Activated CD4-positive, CD25-positive, alpha-beta regulatory T cell (primary cell): ENCODE measurements at regions not wholly inside any gene's neighbourhood (a gene's known extent, or its start where the extent isn't known, plus 50 kb on each side); places are given as distances from the start of the nearest gene placed in this dataset.
"Not testable (repeated sequence)": the region's sequence is repeated elsewhere in the genome, so short reads cannot be mapped to it uniquely, and the experiment has no call there.

Source experiments
- DNase-seq, 4 experiments: peaks; one replicate each; lab custom pipeline; 2025; lab: John Stamatoyannopoulos, UW

DNA sequence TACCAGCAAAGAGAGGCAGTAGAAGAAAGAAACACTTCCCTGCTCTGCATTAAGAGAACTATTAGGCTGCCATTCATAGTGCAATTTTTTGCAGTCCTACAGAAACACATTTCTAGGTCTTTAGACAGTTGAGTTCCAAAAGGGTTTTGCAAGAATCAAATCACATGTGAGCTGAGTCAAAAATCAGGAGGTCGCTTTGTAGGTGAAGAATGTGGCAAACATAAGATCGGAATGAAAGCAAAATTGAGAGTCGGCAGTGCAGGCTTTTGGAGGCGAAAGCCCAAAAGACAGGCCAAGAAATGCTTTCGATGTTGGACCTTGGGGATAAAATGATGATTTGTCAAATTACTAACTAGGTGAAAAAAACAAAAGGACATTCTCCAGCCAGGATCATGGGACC, 213.5 kb upstream of the NRIP1 start:
- DNase-seq: no peak

DNA sequence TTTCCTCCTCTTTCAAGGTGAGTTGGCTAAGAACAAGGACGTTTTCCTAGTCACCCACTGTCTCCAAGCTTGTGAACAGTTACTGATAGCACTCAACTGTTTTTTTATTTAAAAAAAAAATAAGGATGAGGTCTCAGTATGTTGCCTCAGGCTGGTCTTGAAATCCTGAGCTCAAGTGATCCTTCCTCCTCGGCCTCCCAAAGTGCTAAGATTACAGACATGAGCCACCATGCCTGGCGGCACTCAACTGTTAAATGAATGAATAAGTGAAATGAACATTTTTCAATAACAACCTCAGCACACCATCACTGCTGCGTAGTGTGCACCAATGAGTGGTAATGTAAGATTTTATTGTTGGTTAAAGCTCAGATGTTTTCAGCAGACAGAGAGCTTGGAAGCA, 214.1 kb upstream of the NRIP1 start:
- no peak for DNase-seq

DNA sequence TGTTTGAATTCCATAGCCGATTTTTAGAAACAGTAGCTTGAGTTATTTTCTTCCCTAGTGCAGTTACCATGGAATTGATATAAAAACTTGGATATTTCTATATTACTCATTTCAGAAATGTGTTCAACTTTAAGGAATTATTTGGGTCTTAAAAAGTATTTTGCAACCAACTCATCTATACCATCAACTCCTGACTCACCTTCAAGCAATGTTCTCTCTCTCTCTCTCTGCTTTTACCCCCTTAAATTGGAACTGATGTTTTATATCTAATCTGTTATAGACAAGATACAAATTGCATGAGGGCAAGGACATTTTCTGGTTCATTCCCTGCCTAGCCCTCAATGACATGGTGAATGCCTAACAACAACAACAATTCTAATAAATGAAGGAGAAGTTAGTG, 214.7 kb upstream of the NRIP1 start:
- DNase-seq: no peak

DNA sequence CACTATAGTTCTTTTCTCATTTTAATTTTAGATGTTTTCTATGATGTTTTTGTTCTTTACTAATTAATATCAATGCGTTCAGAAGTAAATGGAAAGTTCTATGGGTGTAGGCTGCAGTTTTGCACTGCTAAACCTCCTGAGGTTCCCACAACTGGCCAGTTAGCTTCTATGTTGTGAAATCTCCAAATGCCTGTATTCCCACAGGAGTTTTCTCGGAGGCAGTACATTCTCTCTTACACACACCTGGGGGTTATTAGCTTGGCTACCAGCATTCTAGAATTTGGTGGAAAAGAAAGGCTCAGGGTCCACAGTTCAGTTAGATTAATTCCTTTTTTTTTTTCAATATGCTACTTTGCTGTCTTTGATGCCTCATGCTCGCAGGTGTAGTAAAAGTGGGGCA, 216.9 kb upstream of the NRIP1 start:
- no peak for DNase-seq

DNA sequence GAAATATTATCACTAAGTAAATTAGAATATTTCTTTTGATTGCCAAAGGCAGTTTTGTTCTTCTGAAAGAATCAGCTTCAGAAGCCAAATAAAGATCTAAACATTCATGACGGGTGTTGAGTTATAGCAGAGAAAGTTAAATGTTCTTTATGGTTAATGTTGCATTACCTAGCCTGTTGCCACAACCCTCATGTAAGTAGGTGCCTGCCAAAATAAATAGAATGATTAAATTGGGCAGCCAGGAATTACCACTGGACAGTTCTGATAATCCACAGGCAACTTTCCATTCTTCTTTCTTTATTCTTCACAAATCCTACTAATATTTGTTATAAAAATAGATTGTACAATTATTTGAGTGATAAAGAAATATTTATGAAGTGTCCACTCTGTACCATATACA, 217.9 kb upstream of the NRIP1 start:
- no peak for DNase-seq

DNA sequence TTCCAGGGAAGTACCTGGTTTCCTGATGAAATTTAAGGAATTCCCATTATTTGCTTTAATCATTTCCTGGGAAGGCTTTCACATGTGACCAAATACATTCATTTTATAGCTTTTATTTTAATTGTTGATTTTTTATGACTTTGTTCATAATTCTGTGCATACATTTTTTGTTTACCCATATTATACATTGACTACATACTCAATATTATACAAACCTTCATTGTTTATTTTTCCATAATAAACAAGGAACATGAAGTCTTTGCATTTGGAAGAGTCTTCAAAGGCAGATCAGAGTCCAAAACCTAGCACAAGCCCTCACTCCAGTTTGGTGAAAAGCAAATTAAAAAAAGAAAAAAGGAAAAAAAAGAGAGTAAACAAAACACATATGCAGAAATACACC, 218.3 kb upstream of the NRIP1 start:
- DNase-seq: no peak

DNA sequence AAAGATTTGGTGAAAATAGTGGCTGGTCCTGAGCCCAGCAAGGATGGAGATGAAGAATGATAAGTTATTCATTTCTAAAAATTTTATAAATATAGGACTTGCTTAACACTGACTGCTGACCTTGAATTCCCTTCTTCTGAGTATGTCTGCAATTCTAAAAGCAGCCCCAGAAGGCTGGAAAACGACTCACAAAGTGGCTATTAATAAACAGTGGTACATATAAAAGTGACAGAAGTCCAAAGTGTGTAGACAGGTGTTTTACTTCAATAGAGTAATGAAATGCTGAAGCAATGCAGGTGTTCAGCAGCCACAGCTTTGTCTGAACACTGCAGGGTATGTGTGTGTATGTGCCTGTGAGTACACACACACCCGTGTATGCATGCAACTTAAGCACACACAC, 219.0 kb upstream of the NRIP1 start:
- no peak for DNase-seq

DNA sequence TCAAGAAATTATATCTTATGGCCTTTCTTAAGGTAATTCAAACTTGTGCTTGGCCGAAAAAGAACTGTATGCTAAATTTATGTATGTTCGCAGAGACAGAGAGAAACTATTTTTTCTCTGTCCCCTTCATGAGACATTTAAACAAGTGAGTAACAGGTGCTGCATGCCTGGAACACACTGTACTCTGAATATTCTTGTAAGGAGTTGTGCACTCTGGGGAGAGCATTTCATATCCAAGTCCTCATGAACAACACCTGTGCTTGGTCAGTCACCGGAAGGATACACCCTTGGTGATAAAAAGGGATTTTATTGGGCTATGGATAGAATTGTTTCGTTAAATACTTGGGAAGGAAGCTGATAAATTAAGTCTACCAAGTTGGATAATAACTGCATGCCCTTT, 220.8 kb upstream of the NRIP1 start:
- DNase-seq: no peak

DNA sequence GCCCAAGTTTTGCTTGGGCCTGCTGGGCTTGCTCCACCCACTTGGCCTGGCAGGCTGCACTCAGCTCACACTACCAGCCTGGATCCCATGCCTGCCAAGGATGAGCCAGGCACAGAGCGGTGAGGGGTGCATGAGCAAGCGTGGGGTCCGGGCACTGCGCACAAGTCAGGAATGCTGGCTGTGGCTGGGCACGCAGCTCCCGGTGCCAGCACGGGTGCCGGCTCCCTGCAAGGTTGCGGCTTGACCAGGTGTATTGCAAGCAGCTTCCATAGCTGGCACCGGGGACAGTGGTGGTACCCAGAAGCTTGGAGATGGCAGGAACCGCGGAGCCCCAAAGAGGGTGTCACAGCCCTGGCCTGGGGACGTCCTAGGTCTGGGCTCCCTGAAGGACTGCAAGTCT, 224.4 kb upstream of the NRIP1 start:
- DNase-seq: no peak

DNA sequence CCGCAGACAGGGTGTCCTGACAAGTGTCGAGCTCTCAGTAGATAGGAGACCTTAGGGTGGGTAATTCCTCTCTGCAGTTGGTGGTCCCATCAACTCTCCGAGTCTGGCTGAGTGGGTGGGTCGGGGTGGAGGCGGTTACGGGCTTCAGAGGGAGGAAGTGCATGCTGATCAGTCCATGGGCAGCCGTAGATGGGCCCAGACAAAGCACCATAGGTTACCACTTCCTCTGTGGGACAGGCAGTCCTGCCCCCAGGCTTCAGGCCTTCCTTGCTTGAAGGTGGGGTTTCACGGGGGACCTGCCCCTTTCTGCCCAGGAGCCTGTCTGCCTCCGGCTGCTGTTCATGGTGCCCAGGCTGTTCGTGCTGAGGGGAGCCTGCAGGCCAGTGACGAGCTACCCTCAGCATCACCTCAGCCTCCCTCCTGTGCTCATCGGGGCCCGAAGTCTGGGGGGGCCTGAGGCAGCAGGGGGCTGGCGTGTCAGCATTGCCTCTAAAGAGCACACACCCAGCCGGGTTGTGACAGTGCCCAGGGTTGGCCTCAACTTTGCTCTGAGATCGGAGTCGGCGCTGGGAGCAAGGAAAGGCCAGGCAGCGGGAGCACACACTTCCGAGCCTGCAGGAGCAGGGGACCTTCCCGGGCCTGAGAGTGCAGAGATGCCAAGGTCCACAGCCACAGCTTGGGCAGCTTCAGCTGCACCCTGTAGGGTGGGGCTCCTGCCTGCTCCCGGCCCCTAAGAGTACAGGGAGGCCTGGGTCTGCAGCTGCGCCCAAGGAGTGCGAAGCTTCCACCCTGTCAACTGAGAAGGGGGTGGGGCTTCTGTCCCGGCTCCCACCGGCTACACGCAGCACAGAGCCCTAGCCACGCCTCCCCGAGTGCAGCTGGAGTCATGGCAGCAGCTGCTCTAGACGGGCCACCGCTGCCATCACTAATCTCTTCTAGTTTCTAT, 225.4 kb upstream of the NRIP1 start:
- no peak for DNase-seq

DNA sequence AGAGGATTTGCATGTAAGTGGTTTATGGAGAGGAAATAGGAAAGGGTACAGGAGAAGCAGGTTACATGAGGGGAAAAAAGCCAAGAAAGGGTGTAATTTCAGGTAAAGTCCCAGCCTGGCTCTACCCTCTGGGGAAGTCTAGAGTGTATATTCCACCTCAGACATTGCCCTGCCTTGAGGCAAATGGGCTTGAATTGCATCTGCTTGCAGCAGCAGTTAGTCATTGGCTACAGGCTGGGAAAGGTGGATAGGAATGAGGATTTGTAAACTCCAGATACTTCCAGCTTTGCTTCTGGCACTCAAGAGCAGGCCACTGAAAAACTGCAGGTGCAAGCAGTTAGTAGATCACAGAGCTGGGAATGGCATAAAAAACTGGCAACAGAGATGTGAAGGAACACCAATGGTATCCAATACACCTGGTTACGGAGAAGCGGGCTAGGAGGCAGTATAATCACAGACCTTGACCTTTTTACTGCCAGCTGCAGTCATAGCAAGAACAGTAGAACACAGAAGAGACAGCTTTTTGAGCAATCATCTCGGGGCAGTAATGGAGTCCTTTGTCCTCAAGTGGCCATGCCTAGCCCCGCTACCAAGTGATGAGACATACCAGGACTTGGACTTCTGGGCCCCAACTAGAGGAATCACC, 226.9 kb upstream of the NRIP1 start:
- no peak for DNase-seq

DNA sequence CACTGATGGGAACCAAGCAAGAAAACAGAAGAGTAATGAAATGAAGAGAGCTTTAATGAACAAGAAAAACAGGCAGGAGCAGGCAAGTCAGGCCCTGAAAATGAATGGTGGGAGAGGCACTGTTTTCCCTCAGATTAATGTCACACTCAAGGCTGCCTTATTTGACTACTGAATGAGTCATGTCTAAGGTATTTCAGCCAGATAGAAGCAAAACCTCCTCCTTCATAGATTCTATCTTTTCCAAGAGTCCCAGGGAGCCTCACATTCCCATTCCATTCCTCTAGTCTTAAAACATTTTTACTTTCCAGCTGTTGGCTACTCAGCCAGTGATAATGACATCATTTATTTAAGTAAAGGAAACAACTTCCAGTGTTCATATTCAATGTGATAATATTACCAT, 228.4 kb upstream of the NRIP1 start:
- no peak for DNase-seq

DNA sequence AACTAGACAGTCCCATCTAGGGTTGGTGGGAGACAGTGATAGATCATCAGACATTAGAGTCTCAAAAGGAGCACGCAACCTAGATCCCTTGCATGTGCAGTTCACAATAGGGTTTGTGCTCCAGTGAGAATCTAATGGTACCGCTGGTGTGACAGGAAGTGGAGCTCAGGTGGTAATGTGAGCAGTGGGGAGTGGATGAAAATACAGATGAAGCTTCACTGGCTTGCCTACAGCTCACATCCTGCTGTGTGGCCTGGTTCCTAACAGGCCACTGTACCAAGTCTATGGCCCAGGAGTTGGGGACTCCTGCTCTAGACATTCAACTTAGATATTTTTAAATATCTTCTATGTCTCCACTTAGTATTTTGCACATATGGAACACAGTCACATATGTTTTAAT, 231.1 kb upstream of the NRIP1 start:
- no peak for DNase-seq

DNA sequence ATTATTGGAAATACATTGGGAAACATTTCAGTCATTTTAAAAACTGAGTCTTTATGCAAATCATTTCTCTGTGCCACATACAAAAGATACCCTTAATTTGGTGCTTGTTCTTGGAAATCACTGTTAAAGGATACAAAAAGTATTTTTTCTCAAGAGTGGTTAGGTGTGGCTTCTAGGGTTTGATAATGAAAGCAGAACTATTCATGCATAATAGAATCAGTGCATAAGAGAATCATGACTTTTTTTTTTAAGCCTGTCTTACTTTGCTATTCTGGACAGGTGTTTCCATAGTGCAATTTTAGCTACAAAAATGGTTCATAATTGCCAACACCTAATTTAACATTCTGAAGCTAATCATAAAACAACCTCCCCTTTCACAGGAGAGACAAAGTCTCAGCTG, 233.0 kb upstream of the NRIP1 start:
- DNase-seq: no peak

DNA sequence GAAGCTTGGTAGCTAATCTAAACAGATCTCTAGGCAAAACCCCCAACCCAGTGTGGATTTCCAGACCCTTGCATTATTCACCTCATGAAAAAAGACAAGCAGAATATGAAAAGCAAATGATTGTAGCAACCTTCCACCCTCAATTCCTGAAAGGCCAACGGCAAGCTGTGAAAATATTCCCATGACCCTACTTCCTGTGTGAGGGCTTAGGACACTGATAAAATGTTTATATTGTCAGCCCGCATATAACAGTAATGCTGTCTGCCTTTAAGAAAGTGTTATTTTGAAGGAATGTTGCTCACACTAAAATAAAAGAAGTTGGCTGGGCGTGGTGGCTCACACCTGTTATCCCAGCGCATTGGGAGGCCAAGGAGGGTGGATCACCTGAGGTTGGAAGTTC, 233.5 kb upstream of the NRIP1 start:
- no peak for DNase-seq

DNA sequence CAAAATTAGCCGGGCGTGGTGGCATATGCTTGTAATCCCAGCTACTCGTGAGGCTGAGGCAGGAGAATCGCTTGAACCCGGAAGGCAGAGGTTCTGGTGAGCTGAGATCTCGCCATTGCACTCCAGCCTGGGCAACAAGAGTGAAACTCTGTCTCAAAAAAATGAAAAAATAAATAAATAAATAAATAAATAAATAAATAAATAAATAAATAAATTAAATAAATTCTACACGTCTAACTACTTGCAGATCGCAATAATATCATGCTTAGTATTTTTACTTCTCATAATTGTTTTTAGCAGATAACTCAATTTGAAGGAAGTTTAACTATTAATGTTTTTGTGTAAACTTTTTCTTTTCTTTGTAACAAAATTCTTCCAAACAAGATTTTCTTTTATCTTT, 234.0 kb upstream of the NRIP1 start:
- DNase-seq: not testable (repeated sequence)

DNA sequence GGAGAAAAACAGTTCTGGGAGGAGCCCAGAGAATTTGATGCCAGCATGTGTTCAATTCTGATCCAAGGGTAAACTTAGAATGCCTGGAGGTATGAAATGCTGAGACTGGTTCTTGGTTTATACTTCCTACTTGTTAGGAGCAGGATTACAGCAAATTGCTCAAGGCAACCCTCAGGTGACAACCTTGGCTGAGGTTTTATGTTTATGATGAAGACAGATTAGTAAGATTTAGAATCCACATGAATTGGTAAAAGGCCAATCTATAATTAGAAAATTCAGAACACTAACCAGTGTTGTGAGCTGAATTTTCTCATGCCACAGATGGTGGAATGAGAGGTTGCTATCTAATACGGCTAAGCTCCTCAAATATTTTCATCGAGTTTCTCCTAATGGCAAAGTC, 235.3 kb upstream of the NRIP1 start:
- DNase-seq: no peak

DNA sequence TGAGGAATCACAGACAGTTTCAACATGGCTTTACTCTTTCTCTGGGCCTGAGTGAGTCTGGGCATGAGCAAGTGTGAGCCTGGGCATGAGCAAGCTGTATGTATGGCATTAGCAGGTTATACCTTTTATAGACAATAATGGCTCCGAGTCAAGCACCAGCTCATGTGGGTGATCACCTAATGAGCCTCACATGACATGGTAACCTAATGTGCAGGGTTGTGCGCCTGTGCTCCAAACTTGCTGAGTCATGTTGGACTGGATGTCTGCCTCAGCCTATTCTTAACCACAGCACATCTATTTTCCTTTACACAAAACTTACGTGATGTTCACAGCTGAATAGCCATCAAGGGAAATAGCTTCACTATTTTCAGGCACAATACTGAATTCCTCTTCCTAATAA, 236.2 kb upstream of the NRIP1 start:
- no peak for DNase-seq

DNA sequence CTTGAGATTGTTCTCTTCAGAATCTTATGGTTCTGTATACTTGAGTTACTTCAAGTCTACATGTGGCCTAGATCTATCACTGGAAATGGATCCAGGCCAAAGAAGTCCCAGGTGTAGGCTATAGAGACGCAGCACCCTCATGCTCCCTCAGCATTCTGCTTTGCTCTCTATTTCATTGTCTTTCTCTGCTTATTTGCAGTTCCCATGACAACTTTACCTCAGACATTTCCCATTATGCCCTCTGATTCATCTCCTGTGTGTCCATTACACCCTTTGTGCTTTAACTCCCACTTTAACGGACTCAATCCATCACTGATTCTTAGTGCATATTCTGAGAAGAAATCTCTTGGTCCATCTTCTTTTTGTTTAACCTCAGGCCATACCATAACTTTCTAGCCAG, 236.9 kb upstream of the NRIP1 start:
- DNase-seq: no peak

DNA sequence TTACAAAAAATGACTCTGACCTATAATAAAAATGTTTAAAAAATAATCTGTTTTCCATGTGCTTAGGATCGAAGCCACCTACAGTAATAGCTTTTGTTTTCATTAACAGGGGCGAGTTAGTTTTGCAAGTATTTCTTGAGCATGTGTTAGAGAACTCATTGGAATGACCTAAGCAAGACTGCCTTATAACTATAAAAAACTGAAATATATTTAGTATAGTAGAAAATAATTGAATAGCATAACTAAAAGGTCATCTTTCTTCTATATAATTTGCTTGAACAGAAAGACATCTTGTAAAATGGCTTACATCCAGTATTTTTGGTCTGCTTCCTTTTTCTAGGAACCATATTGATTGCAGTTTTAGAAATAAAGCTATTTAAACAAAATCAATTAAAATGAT, 241.5 kb upstream of the NRIP1 start:
- no peak for DNase-seq

DNA sequence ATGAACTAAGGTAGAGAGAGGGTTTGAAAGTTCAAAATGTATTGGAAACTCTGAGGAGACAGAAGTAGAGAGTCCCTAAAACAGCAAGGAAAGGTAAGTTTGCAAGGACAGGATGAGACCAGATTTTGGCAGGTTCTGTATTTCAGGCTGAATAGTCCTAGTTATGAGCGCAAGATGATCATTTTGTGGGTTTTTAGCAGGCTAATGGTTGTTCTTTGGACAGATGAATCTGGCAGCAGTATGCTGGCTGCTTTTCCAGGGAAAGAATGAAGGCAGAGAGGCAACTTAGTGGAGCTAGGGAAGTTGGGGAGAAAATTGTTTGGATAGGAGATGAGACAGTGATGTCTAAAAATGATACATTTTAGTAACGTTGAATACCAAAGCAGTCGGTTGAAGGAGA, 243.5 kb upstream of the NRIP1 start:
- no peak for DNase-seq

DNA sequence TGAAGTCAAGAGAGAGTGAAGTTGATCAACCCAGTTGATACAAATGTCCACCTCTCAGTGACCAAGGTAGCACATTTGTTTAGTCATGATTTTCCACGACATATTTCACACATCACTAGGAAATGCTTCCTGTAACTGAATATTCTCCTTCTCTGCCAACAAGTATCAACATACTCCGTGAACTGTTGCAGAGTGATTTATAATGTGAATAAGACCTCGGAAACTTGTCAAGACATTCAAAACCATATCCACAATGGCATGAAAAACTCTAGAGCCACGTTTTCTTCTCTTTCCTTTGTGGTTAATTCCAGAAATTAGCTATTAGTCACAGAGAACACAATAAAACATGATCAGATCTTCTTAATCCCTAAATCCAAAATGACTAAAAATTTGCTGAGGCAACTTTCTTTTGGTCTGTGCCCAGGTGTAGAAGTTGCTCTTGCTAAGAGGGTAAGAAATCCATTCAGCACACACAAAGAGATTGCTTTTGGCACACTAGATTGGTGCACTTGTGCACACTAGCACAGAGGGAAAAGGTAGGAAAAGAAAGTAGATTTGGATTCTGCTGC, 244.3 kb upstream of the NRIP1 start:
- no peak for DNase-seq

DNA sequence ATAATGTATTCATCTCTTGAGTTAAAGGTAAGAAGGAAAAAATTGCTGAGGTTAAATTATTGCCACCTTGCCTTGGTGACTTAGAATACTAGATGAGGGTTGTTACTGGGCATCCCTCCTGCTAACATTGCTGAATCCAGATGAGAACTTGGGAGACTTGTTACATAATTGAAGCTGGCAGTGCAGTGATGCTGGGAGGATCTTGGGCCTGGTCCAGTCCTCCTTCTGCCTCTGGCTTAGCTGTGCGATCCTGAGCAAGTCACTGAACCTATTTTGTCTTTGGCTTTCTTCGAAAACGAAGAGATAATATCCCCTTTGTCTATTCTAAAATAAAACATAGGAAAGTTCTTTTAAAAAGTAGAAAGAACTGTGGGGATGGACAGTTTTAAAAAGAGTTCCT, 244.9 kb upstream of the NRIP1 start:
- DNase-seq: no peak
